ENCODE measurements at regions not wholly inside any gene's neighbourhood (a gene's known extent, or its start where the extent isn't known, plus 50 kb on each side); places are given as distances from the start of the nearest gene placed in this dataset.

GRCh38 chr9:16352791-16353401 is 517.6 kb downstream of the BNC2 start:
- in situ Hi-C loops (cut with MboI; ENCODE audit: low sequenced_read_pairs, unreplicated experiment), result no loop called here
- TF ChIP-seq, protein P1, sequence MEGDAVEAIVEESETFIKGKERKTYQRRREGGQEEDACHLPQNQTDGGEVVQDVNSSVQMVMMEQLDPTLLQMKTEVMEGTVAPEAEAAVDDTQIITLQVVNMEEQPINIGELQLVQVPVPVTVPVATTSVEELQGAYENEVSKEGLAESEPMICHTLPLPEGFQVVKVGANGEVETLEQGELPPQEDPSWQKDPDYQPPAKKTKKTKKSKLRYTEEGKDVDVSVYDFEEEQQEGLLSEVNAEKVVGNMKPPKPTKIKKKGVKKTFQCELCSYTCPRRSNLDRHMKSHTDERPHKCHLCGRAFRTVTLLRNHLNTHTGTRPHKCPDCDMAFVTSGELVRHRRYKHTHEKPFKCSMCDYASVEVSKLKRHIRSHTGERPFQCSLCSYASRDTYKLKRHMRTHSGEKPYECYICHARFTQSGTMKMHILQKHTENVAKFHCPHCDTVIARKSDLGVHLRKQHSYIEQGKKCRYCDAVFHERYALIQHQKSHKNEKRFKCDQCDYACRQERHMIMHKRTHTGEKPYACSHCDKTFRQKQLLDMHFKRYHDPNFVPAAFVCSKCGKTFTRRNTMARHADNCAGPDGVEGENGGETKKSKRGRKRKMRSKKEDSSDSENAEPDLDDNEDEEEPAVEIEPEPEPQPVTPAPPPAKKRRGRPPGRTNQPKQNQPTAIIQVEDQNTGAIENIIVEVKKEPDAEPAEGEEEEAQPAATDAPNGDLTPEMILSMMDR (IDR thresholded peaks at IDR 0.05; ENCODE audit: borderline replicate concordance, control extremely low read depth, extremely low read depth, insufficient read depth, missing control alignments), result no peak
- no peak for DNase-seq (ENCODE audit: low spot score)

GRCh38 chr9:16356196-16356765 is 514.2 kb downstream of the BNC2 start:
- TF ChIP-seq, protein P1 (IDR thresholded peaks at IDR 0.05; ENCODE audit: borderline replicate concordance, control extremely low read depth, extremely low read depth, insufficient read depth, missing control alignments), result no peak
- in situ Hi-C loops (cut with MboI; ENCODE audit: low sequenced_read_pairs, unreplicated experiment), result no loop called here
- no peak for DNase-seq (ENCODE audit: low spot score)

- in situ Hi-C loops (cut with MboI; ENCODE audit: low sequenced_read_pairs, unreplicated experiment), result no loop called here
- DNase-seq (ENCODE audit: low spot score), result no peak
- TF ChIP-seq, protein P1 (IDR thresholded peaks at IDR 0.05; ENCODE audit: borderline replicate concordance, control extremely low read depth, extremely low read depth, insufficient read depth, missing control alignments), result no peak
These were observed 512.6 kb downstream of the BNC2 start for GRCh38 chr9:16357828-16358227.

DNA sequence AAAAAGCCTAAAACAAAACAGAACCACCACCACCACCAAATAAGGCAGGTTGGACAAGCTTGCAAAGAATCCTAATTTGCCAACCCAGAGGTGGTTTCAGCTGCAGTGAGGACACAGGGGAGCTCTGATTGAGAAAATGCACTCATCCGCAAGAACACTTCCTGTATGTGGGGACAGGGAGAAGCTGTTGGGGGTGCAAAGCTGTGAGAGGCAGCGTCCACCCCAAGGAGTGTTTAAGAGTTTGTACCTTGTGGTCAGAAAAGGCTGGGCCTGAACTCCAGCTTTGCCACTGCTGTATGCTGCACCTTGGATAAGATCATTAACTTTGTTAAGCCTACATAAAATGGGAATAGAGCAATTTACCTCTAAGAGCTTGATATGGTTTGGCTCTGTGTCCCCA is 511.7 kb downstream of the BNC2 start:
- TF ChIP-seq, protein P1 (IDR thresholded peaks at IDR 0.05; ENCODE audit: borderline replicate concordance, control extremely low read depth, extremely low read depth, insufficient read depth, missing control alignments), result no peak
- no peak for DNase-seq (ENCODE audit: low spot score)
- in situ Hi-C loops (cut with MboI; ENCODE audit: low sequenced_read_pairs, unreplicated experiment), result no loop called here

Data from GM13976 (cell line).